ENCODE measurements at regions not wholly inside any gene's neighbourhood (a gene's known extent, or its start where the extent isn't known, plus 50 kb on each side); places are given as distances from the start of the nearest gene placed in this dataset.

DNA sequence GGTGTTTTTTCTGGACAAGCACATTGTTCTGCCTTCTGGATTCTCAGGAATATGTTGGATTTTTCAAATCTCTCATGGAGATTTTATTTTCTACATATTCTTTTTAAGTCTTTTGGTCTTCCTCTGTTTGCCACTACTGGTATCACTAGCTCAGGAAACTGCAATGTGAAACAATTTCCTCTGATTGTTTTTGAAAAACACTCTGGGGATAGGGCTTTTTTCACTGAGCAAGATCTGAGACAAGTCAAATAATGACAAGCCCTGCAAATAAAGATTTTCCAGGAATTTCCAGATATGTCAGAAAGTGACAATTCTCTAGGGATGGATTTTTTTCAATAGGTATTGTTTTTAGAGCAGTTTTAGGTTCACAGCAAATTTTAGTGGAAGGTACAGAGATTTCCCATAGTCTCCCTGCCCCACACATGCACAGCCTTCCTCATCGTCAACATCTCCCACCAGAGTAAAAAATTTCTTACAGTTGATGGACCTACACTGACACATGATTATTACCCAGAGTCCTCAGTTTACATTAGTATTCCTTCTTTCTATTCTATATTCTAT is 86.9 kb upstream of the TMEM161B start:
- no peak for DNase-seq (ENCODE audit: low spot score)

GRCh38 chr5:88325868-88326267 is 57.2 kb upstream of the TMEM161B start:
- no peak for DNase-seq (ENCODE audit: low spot score)

- no peak for DNase-seq (ENCODE audit: low spot score)
These were observed 54.1 kb upstream of the TMEM161B start for GRCh38 chr5:88322785-88323184.

Data from LoVo (cell line).